GM19023 (cell line): ENCODE measurements at regions not wholly inside any gene's neighbourhood (a gene's known extent, or its start where the extent isn't known, plus 50 kb on each side); places are given as distances from the start of the nearest gene placed in this dataset.

Source experiments
- ATAC-seq: cut with Tn5 transposase; IDR thresholded peaks from one replicate; pipeline ENCODE4 v1.9.1; 2021; ENCODE audit warnings: mild to moderate bottlenecking, moderate library complexity; ENCODE audit not compliant: unreplicated experiment

GRCh38 chr6:104239971-104240370 lies 619.7 kb downstream of the HACE1 start:
- ATAC-seq, result no peak

- ATAC-seq, result no peak
These were observed 630.7 kb downstream of the HACE1 start for GRCh38 chr6:104229057-104229456.

- no peak for ATAC-seq
These were observed 632.2 kb downstream of the HACE1 start for GRCh38 chr6:104227508-104227907.

GRCh38 chr6:104226790-104227446 lies 632.8 kb downstream of the HACE1 start:
- no peak for ATAC-seq

GRCh38 chr6:104218116-104218515 lies 641.6 kb downstream of the HACE1 start:
- ATAC-seq, result no peak

- no peak for ATAC-seq
These were observed 644.8 kb downstream of the HACE1 start for GRCh38 chr6:104214901-104215300.

- ATAC-seq, result no peak
These were observed 646.6 kb downstream of the HACE1 start for GRCh38 chr6:104212977-104213668.

- no peak for ATAC-seq
These were observed 652.1 kb downstream of the HACE1 start for GRCh38 chr6:104207635-104208034.

GRCh38 chr6:104201557-104201956 lies 658.2 kb downstream of the HACE1 start:
- ATAC-seq, result no peak

- no peak for ATAC-seq
These were observed 672.1 kb downstream of the HACE1 start for GRCh38 chr6:104187616-104188015.

- no peak for ATAC-seq
These were observed 672.9 kb downstream of the HACE1 start for GRCh38 chr6:104186831-104187230.

- no peak for ATAC-seq
These were observed 675.8 kb downstream of the HACE1 start for GRCh38 chr6:104183816-104184435.

- no peak for ATAC-seq
These were observed 676.9 kb downstream of the HACE1 start for GRCh38 chr6:104182811-104183210.

GRCh38 chr6:104173668-104174067 lies 686.1 kb downstream of the HACE1 start:
- no peak for ATAC-seq

GRCh38 chr6:104170401-104170800 lies 689.3 kb downstream of the HACE1 start:
- no peak for ATAC-seq

- ATAC-seq, result no peak
These were observed 693.6 kb downstream of the HACE1 start for GRCh38 chr6:104166055-104166668.

- no peak for ATAC-seq
These were observed 697.6 kb downstream of the HACE1 start for GRCh38 chr6:104162036-104162669.

- ATAC-seq, result no peak
These were observed 700.6 kb downstream of the HACE1 start for GRCh38 chr6:104159045-104159618.

- no peak for ATAC-seq
These were observed 716.0 kb downstream of the HACE1 start for GRCh38 chr6:104143757-104144156.

GRCh38 chr6:104134876-104135275 lies 724.8 kb downstream of the HACE1 start:
- ATAC-seq, result no peak

GRCh38 chr6:104130343-104130742 lies 729.4 kb downstream of the HACE1 start:
- ATAC-seq, result no peak
